ENCODE measurements at regions not wholly inside any gene's neighbourhood (a gene's known extent, or its start where the extent isn't known, plus 50 kb on each side); places are given as distances from the start of the nearest gene placed in this dataset.

DNA sequence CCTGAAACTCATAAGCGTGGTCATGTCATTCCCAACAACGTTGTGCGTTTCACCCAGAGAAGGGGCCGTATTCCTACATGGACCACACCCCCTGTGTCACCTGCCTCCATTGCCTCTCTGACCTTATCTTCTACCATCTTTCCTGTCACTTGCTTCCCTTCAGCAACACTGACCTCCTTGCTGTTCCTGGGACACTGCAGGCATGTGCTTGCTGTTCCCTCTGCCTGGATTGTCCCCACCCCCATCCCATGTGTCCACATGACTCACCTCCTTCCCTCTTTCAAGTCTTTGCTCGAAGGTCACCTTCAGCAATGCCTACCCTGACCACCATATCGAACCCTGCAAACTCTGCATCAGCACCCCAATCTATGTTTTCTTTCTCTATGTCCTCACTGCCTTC, 133.2 kb upstream of the ZNF618 start:
- no peak for DNase-seq

DNA sequence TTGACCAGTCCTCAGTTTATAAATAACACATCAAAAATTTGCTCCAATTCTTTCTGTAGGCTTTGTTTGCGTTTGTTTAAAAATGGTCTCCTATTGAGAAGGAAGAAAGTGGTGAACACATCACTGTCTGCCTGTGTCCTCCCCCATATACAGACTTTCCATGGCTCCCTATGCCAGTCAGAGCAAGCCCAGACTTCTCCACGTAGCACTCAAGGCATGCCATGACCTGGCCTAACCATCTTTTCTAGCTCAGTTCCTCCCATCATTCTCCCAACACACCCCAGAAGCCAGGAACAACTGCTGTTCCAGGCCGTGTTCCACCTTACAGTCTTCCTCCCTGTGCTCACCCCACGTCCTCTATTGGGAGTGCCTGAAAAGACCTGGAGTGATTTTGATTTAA, 129.6 kb upstream of the ZNF618 start:
- DNase-seq, result no peak

GRCh38 chr9:113748135-113748534, 128.0 kb upstream of the ZNF618 start:
- no peak for DNase-seq

DNA sequence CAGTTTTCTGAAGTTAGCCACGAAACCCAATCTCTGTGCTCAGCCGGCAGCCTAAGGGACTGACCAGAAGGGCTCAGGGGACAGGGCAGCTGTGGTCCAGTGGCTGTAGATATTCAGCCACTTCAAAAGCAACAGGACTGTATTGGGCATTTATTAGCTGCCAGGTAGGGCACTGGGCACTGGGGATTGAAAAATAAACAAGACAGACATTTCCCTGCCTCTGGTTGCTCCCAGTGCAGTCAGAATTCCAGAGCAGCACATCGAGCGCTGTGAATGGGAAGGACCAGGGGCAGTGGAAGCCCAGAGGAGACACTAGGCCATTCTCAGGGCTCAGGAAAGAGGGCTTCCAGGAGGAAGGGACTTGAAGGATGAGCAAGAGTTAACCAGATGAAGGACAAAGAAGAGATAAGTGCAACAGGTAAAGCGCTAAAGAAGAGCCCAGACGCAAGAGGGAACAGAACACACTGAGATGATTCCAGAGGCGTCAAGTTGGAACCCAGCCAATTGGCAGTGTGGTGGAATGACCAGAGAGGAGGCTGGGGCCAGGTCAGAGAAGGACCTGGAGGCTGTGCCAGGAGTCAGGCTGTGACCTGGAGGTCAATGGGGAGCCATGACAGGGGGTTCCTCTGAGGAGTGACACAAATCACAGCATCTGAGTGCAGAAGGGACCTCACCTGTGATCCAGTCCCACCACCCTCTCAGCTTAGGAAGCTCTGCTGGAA, 122.5 kb upstream of the ZNF618 start:
- DNase-seq, result no peak

- no peak for DNase-seq
Observed at GRCh38 chr9:113754739-113755138, 121.4 kb upstream of the ZNF618 start.

DNA sequence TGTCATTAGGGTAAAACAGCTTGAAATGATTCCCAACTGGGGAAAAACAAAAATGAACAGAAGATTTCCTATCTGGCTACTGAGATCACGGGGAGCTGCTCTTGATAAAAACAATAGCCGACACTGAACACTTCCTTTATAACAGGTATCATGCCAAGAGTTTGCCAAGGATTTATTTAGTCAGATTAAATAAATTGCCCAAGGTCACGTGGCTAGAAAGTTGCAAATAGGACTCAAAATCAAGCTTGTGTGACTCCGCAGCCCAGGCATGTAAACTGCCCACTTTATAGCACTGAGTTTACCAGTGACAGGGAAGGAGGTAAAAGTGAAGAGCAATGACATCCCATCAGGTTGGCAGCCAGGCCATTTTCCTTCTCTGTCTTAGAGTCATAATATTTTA, 120.7 kb upstream of the ZNF618 start:
- no peak for DNase-seq

DNA sequence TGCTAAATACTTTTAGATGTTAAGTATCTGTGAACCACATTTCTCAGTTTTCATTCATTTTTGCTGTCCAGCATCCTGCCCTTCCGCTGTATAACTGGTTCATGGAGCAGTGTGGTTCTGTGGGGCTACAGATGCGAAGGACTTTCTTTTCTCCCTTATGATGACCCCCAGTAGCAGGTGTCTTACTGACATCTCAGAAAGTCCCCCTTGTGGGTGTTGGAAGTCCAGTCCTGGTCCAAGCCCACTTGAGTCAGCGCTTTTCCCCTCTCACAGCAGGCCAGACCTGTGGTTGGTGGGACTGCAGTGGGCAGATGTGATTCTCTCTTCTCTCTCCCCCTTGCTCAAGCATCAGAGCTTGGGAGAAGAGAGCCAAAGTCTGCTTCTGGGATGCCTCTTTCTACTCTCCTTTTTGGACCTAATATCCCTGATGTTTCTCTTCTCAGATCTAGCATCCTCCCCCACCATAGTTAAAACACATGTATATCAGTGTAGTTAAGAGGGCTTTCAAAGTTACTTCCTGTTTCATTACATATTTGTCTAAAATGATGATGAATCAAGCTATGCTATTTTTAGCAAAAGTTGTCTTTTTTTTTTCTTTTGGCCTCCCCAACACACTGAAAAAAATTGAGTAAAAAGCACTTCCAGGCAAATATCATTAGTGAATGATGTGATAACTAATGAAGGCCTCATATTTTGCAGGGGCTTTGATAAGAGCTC, 119.5 kb upstream of the ZNF618 start:
- DNase-seq, result no peak

- no peak for DNase-seq
Observed at GRCh38 chr9:113763429-113763828, 112.7 kb upstream of the ZNF618 start.

DNA sequence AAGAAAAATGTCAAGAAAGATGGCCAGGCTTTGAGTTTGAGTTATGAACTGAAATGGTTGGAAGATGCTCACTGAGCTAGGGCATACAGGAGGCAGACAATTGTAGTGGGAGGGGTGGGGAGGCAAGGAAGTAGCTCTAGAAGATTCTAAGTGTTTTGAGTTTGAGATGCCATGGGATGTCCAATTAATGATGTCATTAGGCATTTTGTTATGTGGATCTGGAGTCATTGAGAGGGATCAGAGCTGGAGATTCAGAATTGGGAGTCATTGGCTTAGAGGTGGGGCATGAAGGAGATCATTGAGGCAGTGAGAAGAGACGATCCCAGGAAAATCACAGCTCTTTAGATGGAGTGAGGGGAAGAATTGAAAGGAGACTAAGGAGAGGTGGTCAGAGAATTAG, 111.5 kb upstream of the ZNF618 start:
- no peak for DNase-seq

DNA sequence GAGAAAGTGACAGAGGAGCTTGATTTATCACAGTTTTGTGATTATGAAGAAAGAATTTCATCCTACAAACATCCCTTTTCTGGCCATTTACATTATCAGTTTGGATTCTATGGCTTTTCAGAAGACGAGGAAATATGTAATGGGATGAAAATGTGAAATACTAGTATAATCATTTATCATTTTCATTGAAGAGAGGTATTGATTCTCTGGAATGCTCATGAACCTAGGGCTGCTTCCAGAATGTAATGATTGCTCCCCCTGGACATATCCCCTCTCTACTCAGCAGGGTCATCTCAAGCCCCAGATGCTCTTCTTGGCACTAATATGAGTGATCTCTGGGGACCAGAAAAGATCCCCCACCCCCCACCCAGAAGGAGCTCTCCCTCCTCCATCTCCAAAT, 106.7 kb upstream of the ZNF618 start:
- no peak for DNase-seq

DNA sequence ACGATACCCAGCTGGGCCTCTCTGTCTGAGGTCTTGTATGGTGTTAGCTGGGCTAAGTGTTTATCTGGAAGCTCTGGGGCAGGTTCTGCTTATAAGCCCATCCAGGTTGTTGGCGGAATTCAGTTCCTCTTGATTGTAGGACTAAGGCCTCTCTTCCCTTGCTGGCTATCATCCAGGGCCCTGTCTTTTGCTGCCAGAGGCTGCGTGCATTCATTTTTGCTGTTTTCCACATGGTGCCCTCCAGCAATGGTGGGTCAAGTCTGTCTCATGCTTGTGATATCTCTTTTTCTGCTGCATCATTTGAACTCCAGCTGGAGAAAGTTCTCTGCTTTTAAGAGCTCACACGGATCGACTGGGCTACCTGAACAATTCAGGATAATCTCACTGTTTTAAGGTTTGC, 105.7 kb upstream of the ZNF618 start:
- no peak for DNase-seq

- DNase-seq, result no peak
Observed at GRCh38 chr9:113771199-113771598, 104.9 kb upstream of the ZNF618 start.

DNA sequence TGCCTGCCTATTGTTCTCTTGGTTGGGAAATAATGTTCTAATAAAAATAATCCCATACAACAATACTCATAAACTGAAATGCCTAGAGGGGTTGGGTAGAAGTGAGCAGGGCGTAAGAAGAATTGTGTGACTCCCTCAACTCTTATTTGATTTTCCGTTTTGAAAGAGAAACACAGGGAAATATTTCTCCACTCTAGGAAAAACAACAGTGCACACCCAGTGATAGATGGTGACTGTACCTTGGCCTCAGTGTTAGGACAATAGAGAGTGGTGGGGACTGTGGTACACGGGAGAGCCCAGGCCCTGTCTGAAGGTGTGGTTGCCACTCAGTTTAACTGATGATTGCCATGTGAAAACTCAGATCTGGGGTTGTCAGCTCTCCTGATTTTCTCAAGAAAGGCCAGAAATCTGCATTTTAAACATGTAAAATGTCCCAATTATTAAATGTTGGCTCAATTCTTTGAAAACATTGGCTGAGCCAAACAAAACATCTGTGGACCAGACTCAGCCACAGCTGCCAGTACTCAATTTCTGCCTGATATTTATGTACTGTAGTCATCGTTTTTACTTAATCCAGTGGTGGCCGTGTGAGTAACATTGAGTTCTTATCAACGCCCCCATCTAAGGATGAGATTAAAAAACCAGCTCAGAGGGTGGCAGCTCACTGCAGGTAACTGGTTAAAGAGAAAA, 103.8 kb upstream of the ZNF618 start:
- no peak for DNase-seq

DNA sequence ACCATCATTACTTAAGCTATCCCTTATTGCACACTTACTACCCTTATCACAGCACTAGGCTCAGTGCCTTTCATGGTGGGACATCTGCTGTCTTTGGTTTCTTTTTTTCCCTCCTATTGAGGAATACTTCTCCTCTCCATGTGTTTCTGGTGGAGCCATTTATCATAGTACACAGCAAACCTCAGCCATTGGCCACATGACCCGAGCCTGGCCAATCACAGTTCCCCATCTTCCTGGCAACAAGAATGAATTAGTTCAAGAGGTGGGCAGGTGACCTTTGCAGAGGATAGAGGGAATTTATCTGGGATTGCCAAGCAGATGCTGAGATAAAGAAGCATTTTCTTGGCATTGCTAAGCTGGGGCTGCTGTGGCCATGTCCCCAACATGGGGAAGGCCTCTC, 101.1 kb upstream of the ZNF618 start:
- no peak for DNase-seq

DNA sequence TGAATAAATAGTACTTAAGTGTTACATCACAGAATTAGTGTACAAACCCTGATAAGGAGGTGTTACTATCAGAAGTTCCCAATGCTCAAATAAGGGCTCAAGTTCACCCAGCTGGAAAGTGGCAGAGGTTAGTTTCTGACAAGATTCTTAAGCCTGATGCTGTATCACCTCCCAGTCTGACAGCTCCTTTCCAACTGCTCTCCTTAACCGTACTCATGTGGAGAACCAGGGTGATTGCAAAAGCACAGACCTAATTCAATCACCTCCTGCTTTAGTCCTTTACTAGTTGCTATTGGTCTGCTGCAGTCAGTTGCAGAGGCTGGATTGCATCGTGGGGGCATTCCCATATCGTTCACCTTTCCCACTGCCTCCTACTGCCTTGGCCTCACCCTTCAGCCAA, 100.4 kb upstream of the ZNF618 start:
- DNase-seq, result no peak

- no peak for DNase-seq
Observed at GRCh38 chr9:113776194-113776593, 99.9 kb upstream of the ZNF618 start.

DNA sequence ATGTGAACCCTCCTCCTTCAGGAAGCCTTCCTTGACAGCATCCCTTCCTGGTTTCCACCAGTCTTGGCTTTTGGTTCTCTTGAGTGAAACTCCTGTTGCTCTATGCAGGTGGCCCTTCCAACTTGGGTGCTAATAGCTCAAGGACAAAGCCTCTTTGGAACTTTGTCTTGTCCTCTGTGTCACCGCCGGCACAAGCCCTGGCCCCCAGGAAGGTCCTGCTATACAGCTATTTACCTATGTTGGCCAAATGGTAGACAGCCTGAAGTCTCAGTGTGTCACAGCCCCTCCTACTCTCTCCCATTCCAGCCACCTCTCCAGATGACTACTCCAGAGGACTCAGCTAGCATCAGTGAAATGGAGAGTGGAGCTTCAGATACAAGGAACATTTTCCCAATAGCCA, 94.7 kb upstream of the ZNF618 start:
- DNase-seq, result no peak

DNA sequence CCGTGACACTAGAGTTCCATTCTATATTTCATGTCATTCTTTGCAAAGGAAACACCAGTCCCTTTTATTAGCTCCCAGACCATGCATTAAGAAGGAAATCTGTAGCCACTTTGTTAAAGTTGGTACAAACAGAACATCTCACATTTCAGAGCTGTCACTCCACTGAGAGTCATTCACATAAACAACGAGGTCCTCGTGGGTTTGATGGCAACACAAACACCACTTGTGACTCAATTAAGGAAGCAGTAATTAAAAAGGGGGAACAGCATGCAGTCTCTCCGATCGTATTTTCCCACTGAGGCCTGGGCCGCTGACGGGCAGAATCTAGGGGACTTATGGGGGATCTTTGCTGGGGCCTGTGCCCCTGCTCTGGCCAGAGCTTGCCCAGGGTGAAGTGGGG, 94.2 kb upstream of the ZNF618 start:
- no peak for DNase-seq

DNA sequence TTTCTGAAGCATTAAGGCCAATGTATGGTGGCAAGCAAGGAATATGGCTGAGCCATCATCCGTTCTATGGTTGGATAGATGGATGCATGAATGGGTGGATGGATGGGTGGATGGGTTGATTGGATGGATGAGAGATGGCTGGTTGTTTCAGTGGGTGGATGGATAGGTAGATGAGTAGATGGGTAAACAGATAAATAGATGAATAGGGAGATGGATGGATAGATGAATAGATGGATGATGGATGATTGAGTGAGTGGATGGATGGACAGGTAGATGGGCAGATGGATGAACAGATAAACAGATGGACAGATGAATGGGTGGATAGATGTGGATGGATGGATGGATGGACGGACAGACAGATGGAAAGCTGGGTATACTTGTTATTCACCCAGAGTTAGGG, 92.6 kb upstream of the ZNF618 start:
- DNase-seq, result no peak

DNA sequence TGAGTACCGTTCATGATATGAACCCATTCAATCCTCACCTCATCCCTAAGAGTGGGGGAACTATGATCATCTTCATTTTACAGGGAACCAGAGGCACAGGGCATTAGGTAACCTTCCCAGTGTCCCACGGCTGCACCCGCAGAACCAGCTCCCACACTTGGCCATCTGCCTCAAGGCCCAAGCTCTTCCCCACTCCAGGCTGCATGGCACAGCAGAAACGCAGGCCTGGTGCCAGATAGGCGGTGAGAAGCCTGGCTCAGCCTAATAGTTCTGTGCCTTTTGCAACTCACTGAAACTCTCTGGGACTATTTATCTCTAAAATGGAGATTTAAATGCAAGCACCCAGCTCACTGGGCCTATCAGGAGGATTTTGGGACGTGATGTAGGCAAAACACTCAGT, 90.8 kb upstream of the ZNF618 start:
- DNase-seq, result no peak

- DNase-seq, result no peak
Observed at GRCh38 chr9:113786071-113786470, 90.0 kb upstream of the ZNF618 start.

DNA sequence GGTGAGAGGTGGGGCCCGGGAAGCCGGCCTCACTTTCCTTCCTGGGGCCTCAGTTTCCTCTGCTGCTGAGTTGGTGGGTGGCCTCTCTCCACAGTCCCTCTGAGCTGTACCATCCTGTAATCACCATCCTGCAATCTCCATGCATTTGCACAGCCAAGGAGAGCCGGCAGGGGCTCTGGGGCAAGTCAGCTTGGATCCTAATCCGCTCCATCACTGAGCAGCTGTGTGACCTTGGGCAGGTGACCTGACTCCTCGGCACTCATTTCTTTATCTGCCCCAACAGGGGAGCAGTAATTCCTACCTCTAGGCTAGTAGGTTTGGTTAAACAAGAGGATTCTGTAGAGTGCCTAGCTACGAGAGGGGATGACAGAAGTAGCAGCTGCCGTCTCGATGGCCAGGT, 88.2 kb upstream of the ZNF618 start:
- no peak for DNase-seq

GRCh38 chr9:113788616-113789330, 87.3 kb upstream of the ZNF618 start:
- no peak for DNase-seq

GRCh38 chr9:113790093-113790492, 86.0 kb upstream of the ZNF618 start:
- no peak for DNase-seq

Data from activated CD4-positive, CD25-positive, alpha-beta regulatory T cell treated with anti-CD3 and anti-CD28 coated beads, Interleukin-2, amount 50 U/mL, for 72 hours (primary cell).